ENCODE measurements at regions not wholly inside any gene's neighbourhood (a gene's known extent, or its start where the extent isn't known, plus 50 kb on each side); places are given as distances from the start of the nearest gene placed in this dataset.

GRCh38 chr2:80856227-80856626 is 551.7 kb upstream of the LRRTM1 start:
- TF ChIP-seq CTCF (conservative IDR thresholded peaks at IDR 0.05; ENCODE audit: low read depth, low read length) (no peak), EZH2 (IDR thresholded peaks at IDR 0.05; ENCODE audit: low read length, unreplicated experiment) (no peak)
